22Rv1 (cell line): ENCODE measurements at regions not wholly inside any gene's neighbourhood (a gene's known extent, or its start where the extent isn't known, plus 50 kb on each side); places are given as distances from the start of the nearest gene placed in this dataset.

Experiments
- H3K27ac ChIP-seq: fragments of 450-650 bp; 2 replicates; pipeline ENCODE4 v1.5.1; 2017
- ZFX ChIP-seq: fragments of 450-650 bp; IDR thresholded peaks from 2 replicates; pipeline ENCODE4 v1.6.1; 2017; ENCODE audit warnings: antibody characterized with exemption, borderline replicate concordance
- TF ChIP-seq, protein P1 (sequence below): fragments of 450-650 bp; IDR thresholded peaks from 2 replicates; pipeline ENCODE4 v1.5.1; 2017; ENCODE audit warnings: mild to moderate bottlenecking

DNA sequence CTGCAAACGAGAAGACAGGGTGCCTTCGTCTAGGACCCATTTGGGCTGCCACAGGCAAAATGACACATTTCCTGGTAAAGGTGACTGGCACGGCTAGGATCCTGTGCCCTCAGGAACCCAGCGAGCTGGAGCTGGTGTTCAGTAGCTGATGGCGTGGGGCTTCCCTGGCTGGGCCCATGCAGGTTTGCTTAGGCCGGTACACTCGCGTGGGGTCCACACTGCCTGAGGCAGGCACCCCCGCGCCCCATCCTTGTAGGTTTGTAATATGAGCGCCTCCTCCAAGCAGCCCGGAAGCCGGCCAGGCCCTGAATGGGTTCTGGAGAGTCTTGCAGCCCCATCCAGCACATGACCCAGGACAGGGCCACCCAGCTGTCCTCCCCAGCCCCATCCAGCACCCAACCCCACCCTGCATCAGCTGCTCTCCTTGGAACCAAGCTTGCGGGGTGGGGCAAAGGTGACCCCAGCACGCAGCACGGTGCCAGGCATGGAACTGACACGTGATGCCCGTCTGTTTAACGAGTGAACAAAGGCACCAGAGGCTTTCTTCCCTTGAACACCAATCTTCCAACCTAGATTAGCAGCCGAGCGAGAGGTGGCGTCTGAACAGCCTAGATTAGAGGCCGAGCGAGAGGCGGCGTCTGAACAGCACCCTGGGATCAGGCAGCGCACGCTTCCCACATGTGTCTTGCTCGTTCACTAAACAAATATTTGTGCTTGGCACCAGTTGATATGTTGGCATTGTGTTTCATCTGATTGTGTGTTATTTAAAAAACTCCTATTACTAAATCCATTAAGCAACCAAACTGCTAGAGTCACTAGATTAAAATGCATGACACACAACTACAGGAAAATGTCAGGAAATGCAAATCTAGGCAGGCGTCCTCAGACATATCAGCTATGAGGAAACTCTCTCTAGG lies 112.1 kb downstream of the DLL1 start:
- TF ChIP-seq, protein P1, sequence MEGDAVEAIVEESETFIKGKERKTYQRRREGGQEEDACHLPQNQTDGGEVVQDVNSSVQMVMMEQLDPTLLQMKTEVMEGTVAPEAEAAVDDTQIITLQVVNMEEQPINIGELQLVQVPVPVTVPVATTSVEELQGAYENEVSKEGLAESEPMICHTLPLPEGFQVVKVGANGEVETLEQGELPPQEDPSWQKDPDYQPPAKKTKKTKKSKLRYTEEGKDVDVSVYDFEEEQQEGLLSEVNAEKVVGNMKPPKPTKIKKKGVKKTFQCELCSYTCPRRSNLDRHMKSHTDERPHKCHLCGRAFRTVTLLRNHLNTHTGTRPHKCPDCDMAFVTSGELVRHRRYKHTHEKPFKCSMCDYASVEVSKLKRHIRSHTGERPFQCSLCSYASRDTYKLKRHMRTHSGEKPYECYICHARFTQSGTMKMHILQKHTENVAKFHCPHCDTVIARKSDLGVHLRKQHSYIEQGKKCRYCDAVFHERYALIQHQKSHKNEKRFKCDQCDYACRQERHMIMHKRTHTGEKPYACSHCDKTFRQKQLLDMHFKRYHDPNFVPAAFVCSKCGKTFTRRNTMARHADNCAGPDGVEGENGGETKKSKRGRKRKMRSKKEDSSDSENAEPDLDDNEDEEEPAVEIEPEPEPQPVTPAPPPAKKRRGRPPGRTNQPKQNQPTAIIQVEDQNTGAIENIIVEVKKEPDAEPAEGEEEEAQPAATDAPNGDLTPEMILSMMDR = no peak
- TF ChIP-seq ZFX = no peak
- no peak overlapping the region for H3K27ac ChIP-seq

DNA sequence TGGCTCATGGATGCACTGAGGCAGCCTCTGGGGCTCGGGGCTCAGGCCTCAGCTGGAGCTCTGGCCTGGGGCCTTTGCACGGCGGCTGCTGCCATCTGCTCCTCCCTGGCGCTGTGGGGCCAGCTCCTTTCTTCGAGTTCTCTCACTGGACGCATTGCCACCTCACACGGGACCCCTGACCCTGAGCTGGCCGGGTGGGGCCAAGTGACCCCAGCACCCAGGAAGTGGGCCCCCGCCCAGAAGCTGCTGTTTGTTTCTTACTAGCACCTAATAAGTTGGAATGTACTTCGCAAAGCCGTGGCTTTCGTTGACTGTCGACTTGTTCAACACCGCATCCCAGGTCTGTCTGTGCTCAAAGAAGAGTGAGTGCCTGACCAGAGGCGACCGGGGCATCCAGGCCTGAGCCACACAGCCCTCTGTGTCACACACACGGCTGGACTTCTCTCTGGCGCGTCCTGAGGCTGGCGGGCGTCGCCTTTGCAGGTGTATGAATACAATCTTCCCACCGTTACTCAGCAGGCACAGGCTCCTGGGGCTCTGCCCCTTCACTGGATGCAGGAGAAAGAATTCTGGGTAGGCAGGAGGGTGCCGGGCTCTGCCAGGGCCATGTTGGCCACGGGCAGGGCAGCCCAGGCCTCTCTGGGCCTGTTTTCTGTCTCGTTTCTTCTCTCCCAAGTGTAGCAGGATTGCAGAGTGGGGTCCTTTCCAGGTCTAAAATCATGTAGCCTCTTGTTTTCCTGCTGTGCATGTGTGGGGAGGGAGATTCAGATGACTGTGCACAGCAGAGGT lies 112.9 kb downstream of the DLL1 start:
- TF ChIP-seq ZFX = no peak
- TF ChIP-seq, protein P1 = no peak

DNA sequence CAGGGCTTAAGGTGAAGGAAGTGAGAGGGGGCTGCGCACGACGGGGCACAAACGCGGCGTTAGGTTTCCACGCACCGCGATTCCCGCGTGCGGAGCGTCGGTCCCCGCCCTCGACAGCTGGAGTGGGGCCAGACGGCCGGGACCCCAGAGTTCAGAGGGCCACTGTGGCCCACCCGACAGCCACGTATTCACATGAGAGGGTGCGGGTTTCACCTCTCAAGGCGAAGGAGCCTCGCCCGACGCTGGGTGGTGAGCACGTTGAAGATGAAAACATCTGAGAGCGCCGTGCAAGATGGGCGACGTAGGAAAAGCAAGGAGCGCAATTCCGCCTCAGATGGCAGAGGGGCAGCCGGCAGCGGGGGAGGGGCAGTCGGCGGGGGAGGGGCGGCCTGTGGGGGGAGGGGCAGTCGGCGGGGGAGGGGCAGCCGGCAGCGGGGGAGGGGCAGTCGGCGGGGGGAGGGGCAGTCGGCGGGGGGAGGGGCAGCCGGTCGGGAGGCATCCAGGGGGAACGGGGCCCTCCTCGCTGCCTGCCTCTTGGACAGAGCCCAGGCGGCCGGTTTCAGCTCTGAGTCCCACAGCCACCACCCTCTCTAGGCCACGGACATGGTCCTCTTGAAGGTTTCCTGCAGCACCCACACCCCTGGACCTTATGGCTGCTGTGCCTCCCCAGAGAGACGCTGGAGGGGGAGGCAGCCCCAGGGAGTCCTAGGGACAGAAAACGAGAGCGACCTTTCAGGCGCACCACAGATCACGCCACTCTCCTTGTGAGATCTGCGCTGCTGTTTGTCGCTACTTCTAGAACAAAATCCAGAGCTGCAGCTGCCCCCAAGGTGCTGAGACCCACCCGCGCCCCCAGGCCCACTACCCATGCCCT lies 113.7 kb downstream of the DLL1 start:
- no peak overlapping the region for H3K27ac ChIP-seq
- TF ChIP-seq, protein P1 = no peak
- no peak for TF ChIP-seq ZFX

More for the DNA sequence above, 112.9 kb downstream of the DLL1 start:
- no peak overlapping the region for H3K27ac ChIP-seq

DNA sequence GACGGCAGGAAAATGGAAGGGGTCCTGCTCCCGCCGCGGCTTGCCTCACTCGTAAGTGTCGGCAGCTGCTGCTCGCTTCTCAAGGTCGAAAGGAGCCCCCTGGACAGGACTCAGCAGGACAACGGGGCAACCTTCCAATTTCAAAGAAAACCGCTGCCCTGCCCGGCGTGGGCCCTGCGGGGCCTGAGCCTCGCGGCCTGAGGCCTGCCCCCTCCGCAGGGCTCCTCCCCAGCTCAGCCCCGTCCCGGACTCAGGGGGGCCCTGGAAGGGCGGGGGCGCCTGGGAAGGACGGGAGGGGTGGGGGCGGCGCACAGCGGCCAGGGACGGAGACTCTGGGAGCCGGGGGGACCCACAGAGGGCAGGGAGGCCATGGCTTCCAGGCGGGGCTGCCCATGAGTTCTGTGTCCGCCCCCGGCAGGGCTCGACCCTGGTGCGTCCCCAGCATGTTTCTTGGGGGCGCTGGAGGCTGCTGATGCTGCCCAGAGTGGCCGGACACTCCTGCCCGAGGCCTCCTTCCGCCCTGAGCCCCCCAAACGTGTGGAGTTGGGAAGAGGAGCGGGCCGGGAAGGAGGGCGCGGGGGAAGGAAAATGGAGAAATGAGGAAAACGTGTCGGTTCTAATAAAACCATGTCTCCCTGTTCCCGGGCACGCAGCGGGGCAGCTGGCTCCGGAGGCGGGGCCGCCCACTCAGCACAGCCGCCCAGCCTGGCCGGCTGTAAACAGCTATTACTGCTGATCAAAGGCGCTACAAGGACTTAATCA lies 114.6 kb downstream of the DLL1 start:
- no peak overlapping the region for H3K27ac ChIP-seq
- TF ChIP-seq, protein P1 = no peak
- no peak for TF ChIP-seq ZFX

DNA sequence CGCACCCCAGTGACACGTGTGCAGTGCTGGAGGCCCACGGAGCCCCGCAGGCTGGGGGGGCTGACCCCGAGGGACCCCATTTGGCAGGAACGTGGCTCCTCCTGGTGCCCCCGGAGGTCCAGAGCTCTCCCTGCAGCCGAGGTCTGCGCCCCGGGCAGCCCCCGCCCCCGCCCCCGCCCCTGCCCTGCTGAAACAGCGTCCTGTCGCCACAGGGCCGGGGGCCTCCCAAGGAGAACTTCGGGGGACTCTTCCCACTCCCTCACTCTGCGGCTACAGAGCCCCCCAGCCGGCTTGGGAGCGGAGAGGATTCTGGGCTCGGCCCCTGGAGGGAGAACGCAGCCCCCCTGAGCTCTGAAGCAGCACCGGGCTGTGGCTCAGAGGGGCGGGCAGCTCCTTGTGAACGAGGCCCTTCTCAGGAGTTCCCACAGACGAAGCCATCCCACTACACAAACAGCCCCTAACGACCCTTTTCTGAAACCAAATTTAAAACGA lies 115.2 kb downstream of the DLL1 start:
- TF ChIP-seq, protein P1 = no peak
- no peak for TF ChIP-seq ZFX
- no peak overlapping the region for H3K27ac ChIP-seq
